H9 (cell line): ENCODE measurements at regions not wholly inside any gene's neighbourhood (a gene's known extent, or its start where the extent isn't known, plus 50 kb on each side); places are given as distances from the start of the nearest gene placed in this dataset.

ENCODE experiments used
- DNase-seq: peaks from one replicate; pipeline ENCODE4 v3.0.0-alpha.2; 2017
- H2AFZ ChIP-seq: one replicate; pipeline ENCODE4 v1.6.1; 2013; ENCODE audit warnings: mild to moderate bottlenecking, low read length, control low read depth, moderate library complexity
- H2AK5ac ChIP-seq: 2 replicates; pipeline ENCODE4 v1.6.1; 2013; ENCODE audit warnings: low read length, control low read depth, mixed read lengths; ENCODE audit not compliant: insufficient read length
- H2BK120ac ChIP-seq: one replicate; pipeline ENCODE4 v1.6.1; 2013; ENCODE audit warnings: low read depth, mild to moderate bottlenecking, low read length, control low read depth, inconsistent platforms; ENCODE audit not compliant: poor library complexity, severe bottlenecking
- H2BK12ac ChIP-seq: 2 replicates; pipeline ENCODE4 v1.6.1; 2013; ENCODE audit warnings: low read length, control low read depth, mixed read lengths, low read depth; ENCODE audit not compliant: insufficient read length
- H2BK15ac ChIP-seq: 2 replicates; pipeline ENCODE4 v1.6.1; 2013; ENCODE audit warnings: low read depth, low read length, control low read depth
- H2BK20ac ChIP-seq: one replicate; pipeline ENCODE4 v1.6.1; 2013; ENCODE audit warnings: low read depth, mild to moderate bottlenecking, low read length, control low read depth, inconsistent platforms; ENCODE audit not compliant: poor library complexity, severe bottlenecking
- H2BK5ac ChIP-seq: 2 replicates; pipeline ENCODE4 v1.6.1; 2013; ENCODE audit warnings: low read length, control low read depth, mixed read lengths; ENCODE audit not compliant: insufficient read length
- H3K14ac ChIP-seq: 2 replicates; pipeline ENCODE4 v1.6.1; 2013; ENCODE audit warnings: low read length, control low read depth; ENCODE audit not compliant: insufficient read depth
- H3K18ac ChIP-seq: 2 replicates; pipeline ENCODE4 v1.6.1; 2013; ENCODE audit warnings: low read depth, mild to moderate bottlenecking, mixed read lengths, low read length, control low read depth; ENCODE audit not compliant: insufficient read length
- H3K23ac ChIP-seq: 2 replicates; pipeline ENCODE4 v1.6.1; 2013; ENCODE audit warnings: low read length, control low read depth, mixed read lengths, low read depth; ENCODE audit not compliant: insufficient read length
- H3K23me2 ChIP-seq: 2 replicates; pipeline ENCODE4 v1.6.1; 2013; ENCODE audit warnings: low read depth, mild to moderate bottlenecking, mixed read lengths, low read length, control low read depth; ENCODE audit not compliant: insufficient read length, poor library complexity, severe bottlenecking
- H3K27ac ChIP-seq: 2 replicates; pipeline ENCODE4 v1.5.1; 2013; ENCODE audit warnings: low read length, control low read depth, mixed read lengths, low read depth; ENCODE audit not compliant: insufficient read length
- H3K27me3 ChIP-seq: 2 replicates; pipeline ENCODE4 v1.6.1; 2013; ENCODE audit warnings: low read length, control low read depth, inconsistent platforms; ENCODE audit not compliant: insufficient read depth
- H3K4ac ChIP-seq: 2 replicates; pipeline ENCODE4 v1.6.1; 2013; ENCODE audit warnings: low read depth, mild to moderate bottlenecking, control low read depth, inconsistent platforms, low read length, moderate library complexity
- H3K4me1 ChIP-seq: 2 replicates; pipeline ENCODE4 v1.6.1; 2013; ENCODE audit warnings: low read length, control low read depth, inconsistent platforms; ENCODE audit not compliant: insufficient read depth
- H3K4me2 ChIP-seq: 2 replicates; pipeline ENCODE4 v1.6.1; 2013; ENCODE audit warnings: low read length, control low read depth, mixed read lengths; ENCODE audit not compliant: insufficient read length, insufficient read depth
- H3K56ac ChIP-seq: 2 replicates; pipeline ENCODE4 v1.6.1; 2013; ENCODE audit warnings: low read depth, mild to moderate bottlenecking, mixed read lengths, low read length, control low read depth; ENCODE audit not compliant: insufficient read length
- H3K79me1 ChIP-seq: 2 replicates; pipeline ENCODE4 v1.6.1; 2013; ENCODE audit warnings: low read depth, mild to moderate bottlenecking, moderate library complexity, low read length, control low read depth, inconsistent platforms; ENCODE audit not compliant: insufficient read depth, poor library complexity, severe bottlenecking
- H3K79me2 ChIP-seq: 2 replicates; pipeline ENCODE4 v1.6.1; 2013; ENCODE audit warnings: low read length, control low read depth, inconsistent platforms; ENCODE audit not compliant: insufficient read depth
- H3K9ac ChIP-seq: 2 replicates; pipeline ENCODE4 v1.6.1; 2013; ENCODE audit warnings: low read length, control low read depth, mixed read lengths; ENCODE audit not compliant: insufficient read length; ENCODE audit errors: extremely low read depth
- H3K9me3 ChIP-seq: one replicate; pipeline ENCODE4 v1.6.1; 2013; ENCODE audit warnings: low read depth, low read length, inconsistent platforms; ENCODE audit not compliant: control insufficient read depth
- H3T11ph ChIP-seq: one replicate; pipeline ENCODE4 v1.6.1; 2013; ENCODE audit warnings: mild to moderate bottlenecking, low read length, control low read depth, inconsistent platforms
- H4K20me1 ChIP-seq: one replicate; pipeline ENCODE4 v1.6.1; 2013; ENCODE audit not compliant: control insufficient read depth, insufficient read length, insufficient read depth
- H4K5ac ChIP-seq: 2 replicates; pipeline ENCODE4 v1.6.1; 2013; ENCODE audit warnings: low read depth, mild to moderate bottlenecking, mixed read lengths, low read length, control low read depth; ENCODE audit not compliant: insufficient read length
- H4K8ac ChIP-seq: replicated peaks from 2 replicates; pipeline ENCODE4 v1.6.1; 2013; ENCODE audit warnings: low read length, control low read depth, mixed read lengths, low read depth; ENCODE audit not compliant: insufficient read length
- H4K91ac ChIP-seq: 2 replicates; pipeline ENCODE4 v1.6.1; 2013; ENCODE audit warnings: low read depth, mild to moderate bottlenecking, moderate library complexity, mixed read lengths, low read length, control low read depth; ENCODE audit not compliant: insufficient read length
- H3K27ac Mint-ChIP-seq, 3 experiments: 2 replicates in 2 of 3; 3 replicates in 1 of 3; pipeline ENCODE4 v1.8.0; 2020 to 2021; ENCODE audit warnings: mixed read lengths in 3 of 3, mild to moderate bottlenecking in 1 of 3, moderate library complexity in 1 of 3
- H3K27me3 Mint-ChIP-seq: 2 replicates; pipeline ENCODE4 v1.8.0; 2021; ENCODE audit warnings: low read depth, mild to moderate bottlenecking, moderate library complexity, mixed read lengths
- H3K36me3 Mint-ChIP-seq, 3 experiments: 2 replicates in 2 of 3; 3 replicates in 1 of 3; pipeline ENCODE4 v1.8.0; 2020 to 2021; ENCODE audit warnings: low read depth in 3 of 3, mixed read lengths in 3 of 3; ENCODE audit not compliant: insufficient read depth in 1 of 3
- H3K4me1 Mint-ChIP-seq, 2 experiments: 2 replicates each; pipeline ENCODE4 v1.8.0; 2020; ENCODE audit warnings: mixed read lengths in 2 of 2
- H3K4me3 Mint-ChIP-seq, 2 experiments: 2 replicates in 1 of 2; 3 replicates in 1 of 2; pipeline ENCODE4 v1.8.0; 2020 to 2021; ENCODE audit warnings: mild to moderate bottlenecking in 2 of 2, mixed read lengths in 2 of 2, moderate library complexity in 1 of 2
- H3K9me3 Mint-ChIP-seq, 2 experiments: 2 replicates in 1 of 2; 3 replicates in 1 of 2; pipeline ENCODE4 v1.8.0; 2020; ENCODE audit warnings: mild to moderate bottlenecking in 2 of 2, mixed read lengths in 2 of 2, moderate library complexity in 1 of 2
- CTCF ChIP-seq: fragments of 200-600 bp; sonication (generic); conservative IDR thresholded peaks from 3 replicates; pipeline ENCODE4 v1.8.0; 2021; ENCODE audit warnings: antibody characterized with exemption, mild to moderate bottlenecking

GRCh38 chr1:80498673-80499072, 1302.1 kb upstream of the ADGRL2 start:
- peaks cover 6 to 9% of the 10 kb centered on the region in 2 experiments for H3K9me3 Mint-ChIP-seq
- peaks cover 3 to 5% (median 5%) of the 10 kb centered on the region in 3 experiments; a peak in 6 of 7 replicates for H3K36me3 Mint-ChIP-seq
- no peak for TF ChIP-seq CTCF
- Histone ChIP-seq H4K20me1 (no peaks in the 10 kb centered on the region), H2BK20ac (no peak overlapping the region), H3K56ac (no peak overlapping the region), H2BK15ac (no peak overlapping the region), H3K9me3 (no peaks in the 10 kb centered on the region), H3K23ac (no peak overlapping the region), H3K27ac (no peak overlapping the region), H3T11ph (no peak overlapping the region), H3K4me2 (no peak overlapping the region), H3K79me2 (no peaks in the 10 kb centered on the region), H2AK5ac (no peak overlapping the region), H4K5ac (no peak overlapping the region), H3K79me1 (no peaks in the 10 kb centered on the region), H3K14ac (no peak overlapping the region), H2BK5ac (no peak overlapping the region), H3K9ac (no peak overlapping the region), H2BK12ac (no peak overlapping the region), H3K23me2 (no peaks in the 10 kb centered on the region), H2AFZ (no peak overlapping the region), H3K4me1 (no peaks in the 10 kb centered on the region), H3K4ac (no peak overlapping the region), H4K91ac (no peak overlapping the region), H2BK120ac (no peak overlapping the region), H3K27me3 (no peaks in the 10 kb centered on the region), H3K18ac (no peak overlapping the region), H4K8ac (no peak overlapping the region)
- H3K27ac Mint-ChIP-seq, result no peak overlapping the region
- no peak for DNase-seq
- no peaks in the 10 kb centered on the region for H3K27me3 Mint-ChIP-seq
- peaks cover 0 to 3% of the 10 kb centered on the region in 2 experiments; a peak in 2 of 4 replicates for H3K4me1 Mint-ChIP-seq
- H3K4me3 Mint-ChIP-seq, result no peak overlapping the region
